ENCODE measurements at regions not wholly inside any gene's neighbourhood (a gene's known extent, or its start where the extent isn't known, plus 50 kb on each side); places are given as distances from the start of the nearest gene placed in this dataset.

GRCh38 chr12:24304285-24304684 lies 354.8 kb upstream of the SOX5 start:
- H3K27ac ChIP-seq (ENCODE audit: low read length), result peak overlapping the region; percentile 48
- no peaks in the 10 kb centered on the region for H3K79me2 ChIP-seq (replicated peaks; ENCODE audit: insufficient read depth, low read length)
- H3K27me3 ChIP-seq (ENCODE audit: insufficient read depth, low read depth, low read length), result no peaks in the 10 kb centered on the region
- no peaks in the 10 kb centered on the region for H3F3A ChIP-seq (ENCODE audit: insufficient read depth, low read length, poor library complexity, severe bottlenecking)
- H2AFZ ChIP-seq (ENCODE audit: low read depth, low read length), result no peak overlapping the region
- no peak overlapping the region for H3K9ac ChIP-seq (ENCODE audit: low read length)
- no peaks in the 10 kb centered on the region for H3K36me3 ChIP-seq (ENCODE audit: insufficient read depth, low read length)
- no peaks in the 10 kb centered on the region for H3K9me2 ChIP-seq (ENCODE audit: insufficient read depth, low read length)
- no peaks in the 10 kb centered on the region for H4K20me1 ChIP-seq (ENCODE audit: insufficient read depth)
- no peak for TF ChIP-seq EZH2 (IDR thresholded peaks at IDR 0.05; ENCODE audit: borderline replicate concordance, insufficient read depth, low read length, poor library complexity, severe bottlenecking)
- TF ChIP-seq EP300 (conservative IDR thresholded peaks at IDR 0.05; ENCODE audit: poor library complexity, severe bottlenecking), result peak; percentile 89
- no peak for TF ChIP-seq TAF1 (IDR thresholded peaks at IDR 0.05; ENCODE audit: low read depth)
- TF ChIP-seq CTCF (IDR thresholded peaks at IDR 0.05; ENCODE audit: poor library complexity, severe bottlenecking), result no peak
- peak; percentile 50 for TF ChIP-seq POLR2AphosphoS5 (IDR thresholded peaks at IDR 0.05)
- TF ChIP-seq MXI1 (conservative IDR thresholded peaks at IDR 0.05; ENCODE audit: poor library complexity, severe bottlenecking), result no peak
- TF ChIP-seq RAD21 (conservative IDR thresholded peaks at IDR 0.05), result no peak
- no peak for TF ChIP-seq SMC3 (conservative IDR thresholded peaks at IDR 0.05; ENCODE audit: poor library complexity)
- peak; percentile 25 for TF ChIP-seq REST (IDR thresholded peaks at IDR 0.05; ENCODE audit: borderline replicate concordance)
- no peak overlapping the region for H3K4me2 ChIP-seq (ENCODE audit: low read length)
- no peaks in the 10 kb centered on the region for H3K9me3 ChIP-seq (ENCODE audit: low read length)
- no peak overlapping the region for H3K4me3 ChIP-seq (ENCODE audit: low read length)

GRCh38 chr12:24302708-24303107 lies 353.2 kb upstream of the SOX5 start:
- no peaks in the 10 kb centered on the region for H3K9me2 ChIP-seq (ENCODE audit: insufficient read depth, low read length)
- no peaks in the 10 kb centered on the region for H3K79me2 ChIP-seq (replicated peaks; ENCODE audit: insufficient read depth, low read length)
- no peak overlapping the region for H3K27ac ChIP-seq (ENCODE audit: low read length)
- no peak overlapping the region for H3K4me2 ChIP-seq (ENCODE audit: low read length)
- H4K20me1 ChIP-seq (ENCODE audit: insufficient read depth), result no peaks in the 10 kb centered on the region
- no peak overlapping the region for H3K4me3 ChIP-seq (ENCODE audit: low read length)
- H2AFZ ChIP-seq (ENCODE audit: low read depth, low read length), result no peak overlapping the region
- no peak overlapping the region for H3K9ac ChIP-seq (ENCODE audit: low read length)
- H3F3A ChIP-seq (ENCODE audit: insufficient read depth, low read length, poor library complexity, severe bottlenecking), result no peaks in the 10 kb centered on the region
- TF ChIP-seq TAF1 (IDR thresholded peaks at IDR 0.05; ENCODE audit: low read depth) (no peak), POLR2AphosphoS5 (IDR thresholded peaks at IDR 0.05) (no peak), REST (IDR thresholded peaks at IDR 0.05; ENCODE audit: borderline replicate concordance) (no peak)
- H3K27me3 ChIP-seq (ENCODE audit: insufficient read depth, low read depth, low read length), result no peaks in the 10 kb centered on the region
- no peaks in the 10 kb centered on the region for H3K9me3 ChIP-seq (ENCODE audit: low read length)
- no peaks in the 10 kb centered on the region for H3K36me3 ChIP-seq (ENCODE audit: insufficient read depth, low read length)
